IMR-90 (cell line): ENCODE measurements at regions not wholly inside any gene's neighbourhood (a gene's known extent, or its start where the extent isn't known, plus 50 kb on each side); places are given as distances from the start of the nearest gene placed in this dataset.

Experiments
- ATAC-seq: fragments of 200-7000 bp; cut with Tn5 transposase; 2 replicates; pipeline ENCODE4 v1.9.1; 2020; ENCODE audit warnings: low read depth, mild to moderate bottlenecking, moderate library complexity
- BruUV-seq: library from RNA; stranded (reverse); fragments of 400-500 nt; replicated peaks from 2 replicates; lab custom pipeline; 2021; lab: Mats Ljungman, UMichigan
- CTCF ChIA-PET: fragments of 300-600 bp; formaldehyde crosslinking; extraction: SDS; loops from one replicate; lab custom pipeline; 2021; ENCODE audit warnings: antibody characterized with exemption; lab: Yijun Ruan, JAX
- POLR2A ChIA-PET: fragments of 300-600 bp; sonication (Branson Sonifier 250); formaldehyde crosslinking; loops from one replicate; lab custom pipeline; 2022; ENCODE audit warnings: antibody characterized with exemption; ENCODE audit not compliant: unreplicated experiment; lab: Charles Lee
- DNase-seq: peaks from one replicate; pipeline ENCODE4 v3.0.0; 2013
- H2AFZ ChIP-seq: replicated peaks from 2 replicates; pipeline ENCODE3; 2013; ENCODE audit warnings: low read length, mild to moderate bottlenecking; ENCODE audit not compliant: poor library complexity
- H2AK5ac ChIP-seq: 2 replicates; pipeline ENCODE4 v1.6.1; 2013; ENCODE audit warnings: low read depth, low read length, inconsistent platforms
- H2AK9ac ChIP-seq: replicated peaks from 2 replicates; pipeline ENCODE3; 2013; ENCODE audit warnings: mild to moderate bottlenecking, low read depth, low read length, moderate library complexity; ENCODE audit not compliant: poor library complexity
- H2BK120ac ChIP-seq: 2 replicates; pipeline ENCODE4 v1.6.1; 2013; ENCODE audit warnings: low read depth, low read length, inconsistent platforms
- H2BK15ac ChIP-seq: 3 replicates; pipeline ENCODE4 v1.6.1; 2013; ENCODE audit warnings: low read depth, low read length, inconsistent platforms
- H2BK20ac ChIP-seq: 2 replicates; pipeline ENCODE4 v1.6.1; 2013; ENCODE audit warnings: low read depth, mild to moderate bottlenecking, inconsistent platforms, low read length, moderate library complexity
- H2BK5ac ChIP-seq: 2 replicates; pipeline ENCODE4 v1.6.1; 2013; ENCODE audit warnings: mild to moderate bottlenecking, low read depth, low read length, inconsistent platforms; ENCODE audit not compliant: poor library complexity, severe bottlenecking
- H3K14ac ChIP-seq: replicated peaks from 2 replicates; pipeline ENCODE4 v1.6.1; 2013; ENCODE audit warnings: low read depth, low read length, inconsistent platforms
- H3K18ac ChIP-seq: 2 replicates; pipeline ENCODE4 v1.6.1; 2013; ENCODE audit warnings: low read depth, low read length, control low read depth
- H3K23ac ChIP-seq: 2 replicates; pipeline ENCODE4 v1.6.1; 2013; ENCODE audit warnings: low read depth, low read length, inconsistent platforms
- H3K27ac ChIP-seq: 2 replicates; pipeline ENCODE4 v1.5.1; 2013; ENCODE audit warnings: mild to moderate bottlenecking, control low read depth, low read length; ENCODE audit not compliant: insufficient read depth
- H3K27me3 ChIP-seq: 2 replicates; pipeline ENCODE4 v1.6.1; 2013; ENCODE audit warnings: low read length; ENCODE audit not compliant: control insufficient read depth, insufficient read depth
- H3K36me3 ChIP-seq: 2 replicates; pipeline ENCODE4 v1.6.1; 2013; ENCODE audit warnings: low read length, mixed read lengths; ENCODE audit not compliant: control insufficient read depth, insufficient read depth
- H3K4ac ChIP-seq: 2 replicates; pipeline ENCODE4 v1.6.1; 2013; ENCODE audit warnings: low read depth, low read length, inconsistent platforms
- H3K4me1 ChIP-seq: 2 replicates; pipeline ENCODE4 v1.6.1; 2013; ENCODE audit warnings: low read length, mixed read lengths; ENCODE audit not compliant: control insufficient read depth, insufficient read depth
- H3K4me2 ChIP-seq: 2 replicates; pipeline ENCODE4 v1.6.1; 2013; ENCODE audit warnings: low read depth, mild to moderate bottlenecking, control low read depth, low read length, moderate library complexity
- H3K4me3 ChIP-seq: 2 replicates; pipeline ENCODE4 v1.5.1; 2013; ENCODE audit warnings: low read depth, mild to moderate bottlenecking, control low read depth, low read length, moderate library complexity; ENCODE audit not compliant: insufficient read depth
- H3K56ac ChIP-seq: 2 replicates; pipeline ENCODE4 v1.6.1; 2013; ENCODE audit warnings: low read length, inconsistent platforms; ENCODE audit not compliant: insufficient read depth; ENCODE audit errors: extremely low read depth
- H3K79me1 ChIP-seq, 2 experiments: 2 replicates each; pipeline ENCODE4 v1.6.1; 2013; ENCODE audit warnings: low read length in 2 of 2, inconsistent platforms in 1 of 2, low read depth in 1 of 2
- H3K9ac ChIP-seq: 2 replicates; pipeline ENCODE4 v1.6.1; 2013; ENCODE audit warnings: low read depth, low read length, control low read depth
- H3K9me1 ChIP-seq: 2 replicates; pipeline ENCODE4 v1.6.1; 2013; ENCODE audit warnings: low read length, inconsistent platforms; ENCODE audit not compliant: insufficient read depth
- H3K9me3 ChIP-seq: 2 replicates; pipeline ENCODE4 v1.6.1; 2013; ENCODE audit warnings: low read length; ENCODE audit not compliant: control insufficient read depth, insufficient read depth
- H4K20me1 ChIP-seq: 2 replicates; pipeline ENCODE4 v1.6.1; 2013; ENCODE audit warnings: low read length, inconsistent platforms; ENCODE audit not compliant: insufficient read depth
- H4K5ac ChIP-seq: 2 replicates; pipeline ENCODE4 v1.6.1; 2013; ENCODE audit warnings: mild to moderate bottlenecking, low read depth, low read length, control low read depth
- H4K8ac ChIP-seq, 2 experiments: 2 replicates each; pipeline ENCODE4 v1.6.1; 2013; ENCODE audit warnings: low read depth in 2 of 2, low read length in 2 of 2, control low read depth in 1 of 2, inconsistent platforms in 1 of 2
- H4K91ac ChIP-seq: 2 replicates; pipeline ENCODE4 v1.6.1; 2013; ENCODE audit warnings: low read depth, low read length, inconsistent platforms; ENCODE audit not compliant: insufficient read depth
- MAZ ChIP-seq: IDR thresholded peaks from 2 replicates; pipeline ENCODE4 v1.6.1; 2012; ENCODE audit warnings: low read depth, mild to moderate bottlenecking, low read length, improper control_type of control experiment, moderate library complexity, borderline replicate concordance
- NFE2L2 ChIP-seq: fragments of 150-350 bp; IDR thresholded peaks from 2 replicates; pipeline ENCODE4 v1.6.1; 2016; ENCODE audit warnings: low read depth, mild to moderate bottlenecking, low read length
- POLR2A ChIP-seq: IDR thresholded peaks from 2 replicates; pipeline ENCODE4 v1.6.1; 2012; ENCODE audit warnings: mild to moderate bottlenecking, low read depth, low read length
- RFX5 ChIP-seq: IDR thresholded peaks from 2 replicates; pipeline ENCODE4 v1.8.0; 2012; ENCODE audit warnings: low read depth, mild to moderate bottlenecking, low read length, moderate library complexity
- WGBS, 2 experiments: methylation state at CpG; one replicate each; pipeline versions ENCODE4 v1.1.5 to v1.1.7; 2013; ENCODE audit warnings: missing lambda C conversion rate in 2 of 2; ENCODE audit not compliant: insufficient read length in 1 of 2; ENCODE audit errors: extremely low coverage in 2 of 2; 5-methylcytosine and 5-hydroxymethylcytosine counted together
- dilution Hi-C: fragments of 300-500 bp; cut with HindIII; formaldehyde crosslinking; loops from one replicate; pipeline ENCODE4 v1.14.3; 2018; ENCODE audit warnings: low sequenced_read_pairs; ENCODE audit not compliant: unreplicated experiment
- in situ Hi-C: fragments of 300-500 bp; cut with MboI; formaldehyde crosslinking; loops from 3 replicates; pipeline ENCODE4 v1.14.3; 2019; ENCODE audit warnings: low sequenced_read_pairs, inconsistent platforms, mixed read lengths
- intact Hi-C: fragments of 100-400 bp; cut with micrococcal nuclease; formaldehyde crosslinking; loops from 2 replicates; pipeline ENCODE4 v1.10.0; 2022

DNA sequence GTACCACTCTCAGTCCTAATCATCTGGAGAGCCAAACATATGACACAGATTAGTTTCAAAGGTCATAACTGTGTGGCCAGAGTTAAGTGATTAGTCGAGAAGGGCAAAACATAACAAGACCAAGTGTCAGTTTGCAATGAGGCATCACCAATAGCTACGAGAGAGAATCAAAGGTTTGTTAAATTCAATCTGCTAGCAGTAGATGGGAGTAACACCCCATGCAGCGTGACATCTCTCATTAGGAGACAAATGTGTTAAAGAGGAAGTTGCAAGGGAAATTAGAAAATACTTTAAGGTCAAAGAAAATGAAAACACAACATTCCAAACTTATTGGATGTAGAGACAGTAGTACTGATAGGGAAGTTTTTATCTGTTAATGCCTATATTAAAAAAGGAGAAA lies 135.7 kb upstream of the SYT10 start:
- Histone ChIP-seq H3K56ac (no peak overlapping the region), H3K4me3 (no peak overlapping the region), H4K91ac (no peak overlapping the region), H2AFZ (no peak overlapping the region), H3K9me3 (no peaks in the 10 kb centered on the region), H4K20me1 (no peaks in the 10 kb centered on the region), H3K23ac (no peak overlapping the region), H2AK5ac (no peak overlapping the region), H3K14ac (no peak overlapping the region), H3K27ac (no peak overlapping the region), H3K18ac (no peak overlapping the region), H3K79me1 (no peaks in the 10 kb centered on the region), H4K5ac (no peak overlapping the region), H3K4ac (no peak overlapping the region), H3K27me3 (no peaks in the 10 kb centered on the region), H4K8ac (no peak overlapping the region), H3K9me1 (no peaks in the 10 kb centered on the region), H2BK120ac (no peak overlapping the region), H2BK5ac (no peak overlapping the region), H2AK9ac (no peak overlapping the region), H2BK20ac (no peak overlapping the region), H3K4me2 (no peak overlapping the region), H3K9ac (no peak overlapping the region), H3K36me3 (no peaks in the 10 kb centered on the region), H2BK15ac (no peak overlapping the region), H3K4me1 (no peaks in the 10 kb centered on the region)
- CTCF ChIA-PET: no interaction called here
- POLR2A ChIA-PET: no interaction called here
- DNase-seq: no peak
- in situ Hi-C loops (no loop called here), intact Hi-C loops (no loop called here), dilution Hi-C loops (no loop called here)
- no peak for TF ChIP-seq NFE2L2
- no peak for TF ChIP-seq POLR2A
- no peak for TF ChIP-seq RFX5
- no peak for TF ChIP-seq MAZ
- no CpG with 5 or more reads among the region's 3 CpGs for WGBS, 2 experiments
- BruUV-seq: no TSS peak
- ATAC-seq: no peak
